BJ (cell line): ENCODE measurements at regions not wholly inside any gene's neighbourhood (a gene's known extent, or its start where the extent isn't known, plus 50 kb on each side); places are given as distances from the start of the nearest gene placed in this dataset.

Source experiments
- CTCF ChIA-PET: fragments of 350-600 bp; formaldehyde crosslinking; extraction: SDS; loops from one replicate; lab custom pipeline; 2021; ENCODE audit warnings: antibody characterized with exemption, inconsistent platforms; lab: Yijun Ruan, JAX
- POLR2A ChIA-PET: fragments of 300-600 bp; sonication (Branson Sonifier 250); formaldehyde crosslinking; extraction: SDS; loops from one replicate; lab custom pipeline; 2021; ENCODE audit warnings: antibody characterized with exemption; lab: Charles Lee
- DNase-seq: peaks from one replicate; pipeline ENCODE4 v3.0.0-alpha.2; 2011; ENCODE audit warnings: low read depth
- H3K27me3 ChIP-seq: 2 replicates; pipeline ENCODE4 v1.6.0; 2011; ENCODE audit warnings: low read length; ENCODE audit not compliant: control insufficient read depth, insufficient read depth
- H3K36me3 ChIP-seq: 2 replicates; pipeline ENCODE4 v1.5.1; 2011; ENCODE audit warnings: low read length; ENCODE audit not compliant: control insufficient read depth, insufficient read depth
- H3K4me3 ChIP-seq: 2 replicates; pipeline ENCODE4 v1.5.1; 2011; ENCODE audit warnings: low read depth, mild to moderate bottlenecking, control low read depth, low read length
- TF ChIP-seq, protein P1 (sequence below): IDR thresholded peaks from 2 replicates; pipeline ENCODE4 v1.5.1; 2011; ENCODE audit warnings: low read depth, mild to moderate bottlenecking, control low read depth, inconsistent platforms, low read length, moderate library complexity; ENCODE audit not compliant: insufficient read depth

- H3K27me3 ChIP-seq, result no peaks in the 10 kb centered on the region
- no peaks in the 10 kb centered on the region for H3K36me3 ChIP-seq
- H3K4me3 ChIP-seq, result no peak overlapping the region
- CTCF ChIA-PET, result interaction anchor here (0.6 kb wide), 1 partner anchor 1626 kb away, joined by 3 read pairs; no protein-coding TSS in a partner anchor
- no peak for DNase-seq
- TF ChIP-seq, protein P1, sequence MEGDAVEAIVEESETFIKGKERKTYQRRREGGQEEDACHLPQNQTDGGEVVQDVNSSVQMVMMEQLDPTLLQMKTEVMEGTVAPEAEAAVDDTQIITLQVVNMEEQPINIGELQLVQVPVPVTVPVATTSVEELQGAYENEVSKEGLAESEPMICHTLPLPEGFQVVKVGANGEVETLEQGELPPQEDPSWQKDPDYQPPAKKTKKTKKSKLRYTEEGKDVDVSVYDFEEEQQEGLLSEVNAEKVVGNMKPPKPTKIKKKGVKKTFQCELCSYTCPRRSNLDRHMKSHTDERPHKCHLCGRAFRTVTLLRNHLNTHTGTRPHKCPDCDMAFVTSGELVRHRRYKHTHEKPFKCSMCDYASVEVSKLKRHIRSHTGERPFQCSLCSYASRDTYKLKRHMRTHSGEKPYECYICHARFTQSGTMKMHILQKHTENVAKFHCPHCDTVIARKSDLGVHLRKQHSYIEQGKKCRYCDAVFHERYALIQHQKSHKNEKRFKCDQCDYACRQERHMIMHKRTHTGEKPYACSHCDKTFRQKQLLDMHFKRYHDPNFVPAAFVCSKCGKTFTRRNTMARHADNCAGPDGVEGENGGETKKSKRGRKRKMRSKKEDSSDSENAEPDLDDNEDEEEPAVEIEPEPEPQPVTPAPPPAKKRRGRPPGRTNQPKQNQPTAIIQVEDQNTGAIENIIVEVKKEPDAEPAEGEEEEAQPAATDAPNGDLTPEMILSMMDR, result no peak
- POLR2A ChIA-PET, result no interaction called here
Observed at GRCh38 chr2:7193457-7193856, 276.2 kb downstream of the RNF144A start.

DNA sequence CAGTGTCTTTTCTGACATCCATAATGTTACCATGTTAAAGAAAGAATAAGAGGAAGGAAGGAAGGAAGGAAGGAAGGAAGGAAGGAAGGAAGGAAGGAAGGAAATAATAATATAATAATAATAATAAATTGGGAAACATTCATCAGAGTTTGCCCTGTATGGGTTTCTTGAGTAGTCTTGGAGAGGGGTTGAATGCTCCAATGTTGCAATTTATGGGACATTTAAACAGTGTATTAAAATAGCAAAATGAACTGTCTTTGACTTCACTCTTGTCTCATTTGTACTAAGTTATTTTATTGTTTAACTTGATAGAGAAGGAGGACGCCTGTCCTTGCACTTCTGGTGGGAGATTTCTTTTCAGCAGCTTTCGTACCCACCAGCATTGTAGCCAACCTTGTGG, 277.7 kb downstream of the RNF144A start:
- POLR2A ChIA-PET, result no interaction called here
- no peaks in the 10 kb centered on the region for H3K36me3 ChIP-seq

DNA sequence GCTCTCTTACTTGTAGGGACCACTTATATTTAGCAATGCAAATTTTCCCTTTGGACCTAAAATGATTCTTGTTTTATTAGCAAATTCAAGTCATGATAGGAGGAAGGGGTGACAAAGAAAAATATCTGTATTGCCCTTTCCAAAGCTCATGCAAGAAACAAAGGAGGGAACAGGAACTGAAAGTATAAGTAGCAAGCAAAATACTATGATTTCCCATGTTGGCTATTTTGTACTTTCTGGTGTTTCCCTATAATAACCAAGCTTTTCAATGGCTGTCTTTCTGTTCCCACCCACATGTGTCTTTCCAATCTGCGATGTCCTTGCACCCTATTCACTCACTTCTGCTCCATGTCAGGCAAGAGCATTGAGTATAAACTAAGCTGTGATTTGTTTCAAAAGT, 279.7 kb downstream of the RNF144A start:
- CTCF ChIA-PET, result interaction anchor here (1.0 kb wide), 1 partner anchor 10 kb away, joined by 3 read pairs; no protein-coding TSS in a partner anchor
- TF ChIP-seq, protein P1, result no peak
- no peaks in the 10 kb centered on the region for H3K27me3 ChIP-seq
- no peak for DNase-seq
- H3K4me3 ChIP-seq, result no peak overlapping the region
- no peaks in the 10 kb centered on the region for H3K36me3 ChIP-seq
- POLR2A ChIA-PET, result no interaction called here

More for the DNA sequence above, 277.7 kb downstream of the RNF144A start:
- no peak for DNase-seq
- TF ChIP-seq, protein P1, result no peak
- CTCF ChIA-PET, result no interaction called here
- Histone ChIP-seq H3K27me3 (no peaks in the 10 kb centered on the region), H3K4me3 (no peak overlapping the region)

DNA sequence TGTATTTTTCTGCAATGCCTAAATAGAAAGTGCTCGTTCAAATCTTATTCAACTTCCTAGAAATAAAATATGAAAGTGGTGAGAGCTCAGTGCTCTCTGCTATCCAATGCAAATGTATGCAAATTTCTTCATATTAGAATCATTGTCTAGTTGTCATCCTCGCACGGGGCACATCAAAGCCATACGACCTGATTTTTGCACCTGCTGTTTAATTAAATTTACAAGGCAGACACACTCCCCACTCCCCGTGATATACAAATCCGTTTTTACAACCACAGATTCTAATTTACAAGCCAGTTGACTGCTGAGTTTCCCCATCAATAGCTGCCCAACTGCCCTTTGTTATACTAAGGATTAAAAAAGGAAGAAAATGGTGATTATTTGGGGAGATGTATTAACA, 284.6 kb downstream of the RNF144A start:
- CTCF ChIA-PET, result interaction anchor here (0.7 kb wide), 1 partner anchor 28 kb away, joined by 3 read pairs; no protein-coding TSS in a partner anchor
- no peaks in the 10 kb centered on the region for H3K36me3 ChIP-seq
- TF ChIP-seq, protein P1, result no peak
- DNase-seq, result no peak
- POLR2A ChIA-PET, result no interaction called here
- H3K27me3 ChIP-seq, result no peaks in the 10 kb centered on the region
- no peak overlapping the region for H3K4me3 ChIP-seq

DNA sequence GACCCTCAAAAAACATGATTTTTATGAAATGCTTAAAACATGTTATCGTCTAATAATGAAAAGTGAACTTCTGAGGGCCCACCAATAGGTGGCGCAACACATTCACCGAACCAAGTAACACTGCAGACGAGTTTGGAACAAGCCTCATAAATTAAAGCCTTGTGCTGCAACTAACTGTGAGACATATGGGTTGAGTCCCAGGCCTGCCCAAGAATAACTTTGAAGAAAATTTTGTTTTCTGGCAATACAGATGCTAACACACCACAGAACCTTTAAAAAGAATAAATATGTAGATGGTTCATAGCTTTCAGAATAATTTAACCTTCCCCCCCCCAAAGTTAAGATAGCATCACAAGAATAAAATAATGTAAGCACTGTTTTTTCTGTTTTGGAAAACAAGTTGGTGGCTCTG, 285.9 kb downstream of the RNF144A start:
- H3K27me3 ChIP-seq, result no peaks in the 10 kb centered on the region
- no peaks in the 10 kb centered on the region for H3K36me3 ChIP-seq
- TF ChIP-seq, protein P1, result peak; percentile 92
- POLR2A ChIA-PET, result no interaction called here
- CTCF ChIA-PET, result interaction anchor here (0.6 to 1.7 kb wide), 8 partner anchors 9 to 1484 kb away, joined by 3 to 8 read pairs (median 5); no protein-coding TSS in a partner anchor
- DNase-seq, result no peak
- H3K4me3 ChIP-seq, result no peak overlapping the region
